B cell (primary cell): ENCODE measurements at regions not wholly inside any gene's neighbourhood (a gene's known extent, or its start where the extent isn't known, plus 50 kb on each side); places are given as distances from the start of the nearest gene placed in this dataset.

ENCODE experiments used
- ATAC-seq: fragments of 200-7000 bp; cut with Tn5 transposase; one replicate; pipeline ENCODE4 v1.10.0; 2021; ENCODE audit warnings: low read depth, mild to moderate bottlenecking, moderate number of reproducible peaks, moderate library complexity
- CTCF ChIA-PET: fragments of 350-600 bp; sonication (Branson Sonifier 250); formaldehyde crosslinking; loops from one replicate; lab custom pipeline; 2021; ENCODE audit warnings: antibody characterized with exemption, inconsistent platforms; lab: Charles Lee
- POLR2A ChIA-PET: fragments of 350-600 bp; sonication (Branson Sonifier 250); formaldehyde crosslinking; loops from one replicate; lab custom pipeline; 2021; ENCODE audit warnings: antibody characterized with exemption; lab: Charles Lee
- DNase-seq: peaks from one replicate; pipeline ENCODE4 v3.0.0; 2013
- H2AFZ ChIP-seq: 2 replicates; pipeline ENCODE4 v1.6.1; 2012; ENCODE audit warnings: mild to moderate bottlenecking, low read depth, low read length; ENCODE audit not compliant: insufficient read depth, poor library complexity, severe bottlenecking
- H3K27ac ChIP-seq, 2 donors: 1 replicate in 1 of 2; 2 replicates in 1 of 2; pipeline ENCODE4 v1.5.1; 2012 to 2013; ENCODE audit warnings: low read length in 2 of 2, mild to moderate bottlenecking in 2 of 2, moderate library complexity in 1 of 2
- H3K27me3 ChIP-seq, 4 experiments: fragments of 200-600 bp in 1 of 4; sonication (generic) in 1 of 4; replicated peaks in 1 of 4; 1 replicate in 2 of 4; 2 replicates in 2 of 4; pipeline versions ENCODE4 v1.6.1 to v1.7.0; 2013 to 2016; ENCODE audit warnings: low read length in 3 of 4, mild to moderate bottlenecking in 2 of 4, mixed read lengths in 1 of 4, moderate library complexity in 1 of 4; ENCODE audit not compliant: insufficient read depth in 4 of 4, control insufficient read depth in 3 of 4; ENCODE audit errors: control extremely low read depth in 1 of 4
- H3K36me3 ChIP-seq, 2 experiments: replicated peaks in 1 of 2; 1 replicate in 1 of 2; 2 replicates in 1 of 2; pipeline versions ENCODE4 v1.6.1 to v1.7.1; 2013; ENCODE audit warnings: low read length in 1 of 2; ENCODE audit not compliant: insufficient read depth in 2 of 2, control insufficient read depth in 1 of 2; ENCODE audit errors: control extremely low read depth in 1 of 2, extremely low read depth in 1 of 2
- H3K4me1 ChIP-seq, 2 donors: fragments of 200-600 bp in 1 of 2; sonication (generic) in 1 of 2; 1 replicate in 1 of 2; 2 replicates in 1 of 2; pipeline versions ENCODE4 v1.5.1 to v1.6.1; 2013 to 2017; ENCODE audit warnings: low read length in 2 of 2; ENCODE audit not compliant: control insufficient read depth in 2 of 2, insufficient read depth in 2 of 2
- H3K4me2 ChIP-seq: replicated peaks from 2 replicates; pipeline ENCODE3; 2012; ENCODE audit warnings: mild to moderate bottlenecking, low read depth, low read length; ENCODE audit not compliant: poor library complexity, severe bottlenecking
- H3K4me3 ChIP-seq, 5 experiments: fragments of 200-600 bp in 1 of 5; sonication (generic) in 1 of 5; 1 replicate in 3 of 5; 2 replicates in 2 of 5; pipeline versions ENCODE4 v1.5.1 to v1.7.0; 2011 to 2016; ENCODE audit warnings: low read length in 4 of 5, mild to moderate bottlenecking in 4 of 5, low read depth in 2 of 5, control low read depth in 1 of 5, moderate library complexity in 1 of 5; ENCODE audit not compliant: insufficient read depth in 1 of 5; ENCODE audit errors: control extremely low read depth in 1 of 5, extremely low read depth in 1 of 5
- H3K79me2 ChIP-seq: fragments of 200-600 bp; sonication (generic); one replicate; pipeline ENCODE4 v1.6.0; 2016; ENCODE audit warnings: low read length; ENCODE audit not compliant: control insufficient read depth, insufficient read depth
- H3K9ac ChIP-seq: fragments of 200-600 bp; sonication (generic); 2 replicates; pipeline ENCODE4 v1.6.1; 2017; ENCODE audit warnings: mild to moderate bottlenecking, low read length, moderate library complexity
- H3K9me3 ChIP-seq, 3 donors: one replicate each; pipeline versions ENCODE4 v1.6.1 to v1.7.1; 2013; ENCODE audit warnings: low read length in 2 of 3; ENCODE audit not compliant: control insufficient read depth in 2 of 3, insufficient read depth in 1 of 3; ENCODE audit errors: control extremely low read depth in 1 of 3
- H4K20me1 ChIP-seq: 2 replicates; pipeline ENCODE4 v1.6.0; 2012; ENCODE audit warnings: mild to moderate bottlenecking, low read length; ENCODE audit not compliant: insufficient read depth, control insufficient read depth, poor library complexity, severe bottlenecking
- H3K27ac Mint-ChIP-seq: one replicate; pipeline ENCODE4 v1.8.0; 2021; ENCODE audit warnings: mixed read lengths
- H3K27me3 Mint-ChIP-seq: one replicate; pipeline ENCODE4 v1.8.0; 2021; ENCODE audit warnings: mixed read lengths
- H3K4me1 Mint-ChIP-seq: one replicate; pipeline ENCODE4 v1.8.0; 2021; ENCODE audit warnings: mixed read lengths
- H3K4me3 Mint-ChIP-seq: one replicate; pipeline ENCODE4 v1.8.0; 2021; ENCODE audit warnings: mixed read lengths
- H3K9me3 Mint-ChIP-seq: one replicate; pipeline ENCODE4 v1.8.0; 2022; ENCODE audit warnings: mixed read lengths; ENCODE audit not compliant: insufficient read depth
- EZH2 ChIP-seq: IDR thresholded peaks from 2 replicates; pipeline ENCODE4 v1.6.1; 2012; ENCODE audit warnings: borderline replicate concordance, low read depth, mild to moderate bottlenecking, moderate library complexity, low read length; ENCODE audit not compliant: insufficient read depth, poor library complexity, severe bottlenecking
- WGBS: methylation state at CpG from one replicate; pipeline ENCODE4 v1.1.5; 2013; ENCODE audit warnings: missing lambda C conversion rate; ENCODE audit not compliant: insufficient coverage; 5-methylcytosine and 5-hydroxymethylcytosine counted together
- intact Hi-C: fragments of 100-400 bp; cut with micrococcal nuclease; formaldehyde crosslinking; loops from one replicate; pipeline ENCODE4 v1.10.0; 2022
- TF ChIP-seq, protein P1 (sequence below): fragments of 200-600 bp; IDR thresholded peaks from one replicate; pipeline ENCODE4 v1.8.0; 2022; ENCODE audit warnings: antibody characterized with exemption, mild to moderate bottlenecking

DNA sequence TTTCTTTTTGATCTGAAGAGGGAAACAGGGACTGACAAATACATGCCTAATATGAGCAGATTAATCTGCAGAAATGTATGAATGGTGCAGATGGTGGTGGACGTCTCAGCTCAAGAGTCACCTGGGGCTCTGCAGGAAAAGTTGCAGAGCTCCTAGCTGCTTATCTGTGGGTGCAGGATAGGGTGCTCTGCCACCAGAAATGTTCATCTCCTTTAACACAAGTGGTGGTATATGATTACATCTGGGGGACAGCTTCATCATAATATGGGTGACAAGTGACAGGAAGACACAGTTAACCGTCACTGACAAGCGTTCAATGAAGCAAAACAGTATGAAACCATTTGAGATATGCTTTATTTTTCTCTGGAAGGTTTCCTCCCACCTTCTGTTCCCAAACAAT, 121.2 kb upstream of the LINC00305 start:
- no peak overlapping the region for H3K4me3 Mint-ChIP-seq
- H3K9me3 Mint-ChIP-seq = peaks cover under 1% of the 10 kb centered on the region
- ATAC-seq = no peak
- POLR2A ChIA-PET = no interaction called here
- H3K27ac Mint-ChIP-seq = no peak overlapping the region
- intact Hi-C loops = no loop called here
- Histone ChIP-seq H3K9me3 (peaks cover 0 to 1% (median 0%) of the 10 kb centered on the region in 3 donors), H3K79me2 (no peaks in the 10 kb centered on the region), H3K27ac (no peak overlapping the region), H4K20me1 (no peaks in the 10 kb centered on the region), H3K9ac (no peak overlapping the region), H2AFZ (no peak overlapping the region), H3K4me2 (peak overlapping the region; percentile 22), H3K27me3 (no peaks in the 10 kb centered on the region), H3K4me3 (no peak overlapping the region), H3K36me3 (no peaks in the 10 kb centered on the region), H3K4me1 (peaks cover 4 to 7% of the 10 kb centered on the region in 2 donors)
- TF ChIP-seq, protein P1, sequence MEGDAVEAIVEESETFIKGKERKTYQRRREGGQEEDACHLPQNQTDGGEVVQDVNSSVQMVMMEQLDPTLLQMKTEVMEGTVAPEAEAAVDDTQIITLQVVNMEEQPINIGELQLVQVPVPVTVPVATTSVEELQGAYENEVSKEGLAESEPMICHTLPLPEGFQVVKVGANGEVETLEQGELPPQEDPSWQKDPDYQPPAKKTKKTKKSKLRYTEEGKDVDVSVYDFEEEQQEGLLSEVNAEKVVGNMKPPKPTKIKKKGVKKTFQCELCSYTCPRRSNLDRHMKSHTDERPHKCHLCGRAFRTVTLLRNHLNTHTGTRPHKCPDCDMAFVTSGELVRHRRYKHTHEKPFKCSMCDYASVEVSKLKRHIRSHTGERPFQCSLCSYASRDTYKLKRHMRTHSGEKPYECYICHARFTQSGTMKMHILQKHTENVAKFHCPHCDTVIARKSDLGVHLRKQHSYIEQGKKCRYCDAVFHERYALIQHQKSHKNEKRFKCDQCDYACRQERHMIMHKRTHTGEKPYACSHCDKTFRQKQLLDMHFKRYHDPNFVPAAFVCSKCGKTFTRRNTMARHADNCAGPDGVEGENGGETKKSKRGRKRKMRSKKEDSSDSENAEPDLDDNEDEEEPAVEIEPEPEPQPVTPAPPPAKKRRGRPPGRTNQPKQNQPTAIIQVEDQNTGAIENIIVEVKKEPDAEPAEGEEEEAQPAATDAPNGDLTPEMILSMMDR = no peak
- TF ChIP-seq EZH2 = no peak
- no peaks in the 10 kb centered on the region for H3K27me3 Mint-ChIP-seq
- WGBS = 10% methylated on average over 1 of the region's 3 CpGs
- peaks cover 11% of the 10 kb centered on the region for H3K4me1 Mint-ChIP-seq
- no peak for DNase-seq
- CTCF ChIA-PET = no interaction called here

DNA sequence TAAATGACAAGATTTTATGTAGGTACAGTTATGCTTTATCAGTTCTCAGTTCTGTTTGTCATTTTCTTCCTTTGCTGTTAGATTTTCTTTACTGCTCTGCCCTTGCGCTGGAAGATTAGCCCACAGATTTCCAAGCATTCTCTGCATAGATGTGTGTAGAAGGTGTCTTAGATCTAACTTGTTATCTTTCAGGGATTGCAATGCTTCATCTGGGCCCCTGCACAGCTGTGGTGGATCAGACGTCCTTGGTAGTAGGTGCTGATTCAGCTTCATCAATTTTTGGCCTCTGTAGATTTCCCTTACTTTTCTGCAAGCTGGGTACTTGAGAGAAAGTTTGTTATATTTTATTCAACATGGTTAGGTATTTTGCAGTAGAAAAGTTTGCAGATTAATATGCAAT, 115.3 kb upstream of the LINC00305 start:
- POLR2A ChIA-PET = no interaction called here
- no peak overlapping the region for H3K27ac Mint-ChIP-seq
- DNase-seq = no peak

More for the DNA sequence above, 115.3 kb upstream of the LINC00305 start:
- Mint-ChIP-seq H3K4me1 (no peaks in the 10 kb centered on the region), H3K27me3 (no peaks in the 10 kb centered on the region), H3K4me3 (no peak overlapping the region), H3K9me3 (no peaks in the 10 kb centered on the region)
- Histone ChIP-seq H3K4me1 (no peaks in the 10 kb centered on the region), H3K27me3 (no peaks in the 10 kb centered on the region), H3K4me3 (no peak overlapping the region), H3K9me3 (no peaks in the 10 kb centered on the region), H4K20me1 (no peaks in the 10 kb centered on the region), H2AFZ (no peak overlapping the region), H3K79me2 (no peaks in the 10 kb centered on the region), H3K36me3 (no peaks in the 10 kb centered on the region), H3K27ac (no peak overlapping the region), H3K9ac (no peak overlapping the region), H3K4me2 (no peak overlapping the region)
- CTCF ChIA-PET = no interaction called here
- no peak for ATAC-seq
- intact Hi-C loops = no loop called here
- no peak for TF ChIP-seq EZH2
- TF ChIP-seq, protein P1 = no peak
- WGBS = 100% methylated on average over 2 of the region's 2 CpGs
